B cell (primary cell): ENCODE measurements at regions not wholly inside any gene's neighbourhood (a gene's known extent, or its start where the extent isn't known, plus 50 kb on each side); places are given as distances from the start of the nearest gene placed in this dataset.

ENCODE experiments used
- CTCF ChIP-seq: fragments of 200-600 bp; IDR thresholded peaks from one replicate; pipeline ENCODE4 v1.8.0; 2022; ENCODE audit warnings: antibody characterized with exemption, mild to moderate bottlenecking
- EZH2 ChIP-seq: IDR thresholded peaks from 2 replicates; pipeline ENCODE4 v1.6.1; 2012; ENCODE audit warnings: borderline replicate concordance, low read depth, mild to moderate bottlenecking, moderate library complexity, low read length; ENCODE audit not compliant: insufficient read depth, poor library complexity, severe bottlenecking

GRCh38 chr9:90046317-90046861 lies 441.6 kb downstream of the GADD45G start:
- no peak for TF ChIP-seq CTCF
- TF ChIP-seq EZH2, result no peak
